ENCODE measurements at regions not wholly inside any gene's neighbourhood (a gene's known extent, or its start where the extent isn't known, plus 50 kb on each side); places are given as distances from the start of the nearest gene placed in this dataset.

- TF ChIP-seq EZH2 (IDR thresholded peaks at IDR 0.05; ENCODE audit: borderline replicate concordance, low read length) (no peak), CTCF (conservative IDR thresholded peaks at IDR 0.05 in 1 of 2, IDR thresholded peaks at IDR 0.05 in 1 of 2; ENCODE audit: extremely low read depth in 1 of 2, insufficient read depth in 1 of 2, low read depth in 1 of 2, low read length in 2 of 2) (no peak)
These were observed 179.4 kb upstream of the CXCR4 start for GRCh38 chr2:136297312-136297711.

Data from mammary epithelial cell (primary cell).